Fibroblast of pulmonary artery (primary cell): ENCODE measurements at regions not wholly inside any gene's neighbourhood (a gene's known extent, or its start where the extent isn't known, plus 50 kb on each side); places are given as distances from the start of the nearest gene placed in this dataset.

ENCODE experiments used
- DNase-seq: peaks from one replicate; pipeline ENCODE4 v3.0.0-alpha.2; 2010; ENCODE audit warnings: low read depth
- H3K4me3 ChIP-seq: replicated peaks from 2 replicates; pipeline ENCODE4 v1.5.1; 2011; ENCODE audit warnings: low read depth, mild to moderate bottlenecking, control low read depth, low read length, moderate library complexity
- TF ChIP-seq, protein P1 (sequence below): IDR thresholded peaks from 2 replicates; pipeline ENCODE4 v1.5.1; 2011; ENCODE audit warnings: mild to moderate bottlenecking, control low read depth, low read length, inconsistent platforms; ENCODE audit errors: missing control alignments

DNA sequence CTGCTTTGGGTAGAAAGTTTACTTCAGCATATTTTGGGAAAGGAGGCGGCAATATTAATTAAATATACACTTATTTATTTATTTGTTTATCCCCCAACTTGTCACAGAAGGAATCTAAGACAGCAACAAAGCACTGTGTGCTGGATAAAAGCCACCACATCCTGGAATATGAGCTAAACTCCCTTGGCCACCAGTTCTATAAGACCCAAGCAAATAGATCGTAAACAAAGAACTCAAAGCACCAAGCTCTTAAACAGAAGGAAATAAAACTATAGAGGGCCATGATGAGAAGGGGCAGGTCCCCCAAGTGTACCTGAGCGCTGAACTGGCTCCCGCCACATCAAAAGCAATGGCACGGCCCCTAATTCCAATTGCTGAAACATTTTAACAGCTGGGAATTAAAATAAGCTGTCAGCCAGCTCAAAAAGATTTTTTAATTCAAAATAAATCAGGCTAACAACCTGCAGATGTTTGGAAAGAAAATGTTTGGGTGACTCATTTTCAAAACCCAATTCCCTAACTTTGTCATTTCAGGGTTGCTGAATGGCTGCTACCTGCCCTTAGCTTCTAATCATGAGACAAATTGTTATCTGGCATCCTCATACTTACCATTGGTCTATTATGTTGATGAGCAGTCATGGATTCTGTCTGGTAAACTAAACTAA lies 127.1 kb downstream of the SLC30A10 start:
- no peak for DNase-seq
- H3K4me3 ChIP-seq: no peak overlapping the region
- TF ChIP-seq, protein P1, sequence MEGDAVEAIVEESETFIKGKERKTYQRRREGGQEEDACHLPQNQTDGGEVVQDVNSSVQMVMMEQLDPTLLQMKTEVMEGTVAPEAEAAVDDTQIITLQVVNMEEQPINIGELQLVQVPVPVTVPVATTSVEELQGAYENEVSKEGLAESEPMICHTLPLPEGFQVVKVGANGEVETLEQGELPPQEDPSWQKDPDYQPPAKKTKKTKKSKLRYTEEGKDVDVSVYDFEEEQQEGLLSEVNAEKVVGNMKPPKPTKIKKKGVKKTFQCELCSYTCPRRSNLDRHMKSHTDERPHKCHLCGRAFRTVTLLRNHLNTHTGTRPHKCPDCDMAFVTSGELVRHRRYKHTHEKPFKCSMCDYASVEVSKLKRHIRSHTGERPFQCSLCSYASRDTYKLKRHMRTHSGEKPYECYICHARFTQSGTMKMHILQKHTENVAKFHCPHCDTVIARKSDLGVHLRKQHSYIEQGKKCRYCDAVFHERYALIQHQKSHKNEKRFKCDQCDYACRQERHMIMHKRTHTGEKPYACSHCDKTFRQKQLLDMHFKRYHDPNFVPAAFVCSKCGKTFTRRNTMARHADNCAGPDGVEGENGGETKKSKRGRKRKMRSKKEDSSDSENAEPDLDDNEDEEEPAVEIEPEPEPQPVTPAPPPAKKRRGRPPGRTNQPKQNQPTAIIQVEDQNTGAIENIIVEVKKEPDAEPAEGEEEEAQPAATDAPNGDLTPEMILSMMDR: no peak

DNA sequence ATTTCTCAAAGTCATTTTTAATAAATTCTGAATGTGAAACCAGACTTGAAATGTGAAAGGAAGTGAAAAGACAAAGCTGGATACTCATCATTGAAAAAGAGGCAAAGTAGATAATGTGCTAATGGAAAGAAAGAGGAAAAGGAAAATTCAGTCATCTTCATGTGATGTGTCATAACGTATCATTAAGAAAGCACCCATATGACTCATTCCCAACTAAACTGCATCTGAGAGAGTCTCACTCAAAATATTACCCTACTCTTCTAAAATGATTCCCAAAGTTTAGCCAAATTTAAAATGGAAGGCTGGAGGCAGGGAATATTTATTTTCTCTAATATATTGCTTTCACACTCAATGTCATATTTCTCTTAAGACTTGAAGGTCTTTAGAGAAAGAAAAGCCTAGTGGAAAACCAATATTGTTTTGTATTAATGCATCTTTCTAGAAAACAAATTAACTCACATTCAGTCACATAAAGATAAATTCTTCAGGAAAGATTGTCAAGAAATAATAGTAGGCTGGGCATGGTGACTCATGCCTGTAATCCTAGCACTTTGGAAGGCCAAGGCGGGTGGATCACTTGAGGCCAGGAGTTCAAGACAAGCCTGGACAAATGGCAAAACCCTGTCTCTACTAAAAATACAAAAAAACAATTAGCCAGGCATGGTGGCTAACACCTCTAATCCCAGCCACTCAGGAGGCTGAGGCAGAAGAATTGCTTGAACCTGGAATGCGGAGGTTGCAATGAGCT lies 129.9 kb downstream of the SLC30A10 start:
- TF ChIP-seq, protein P1: no peak
- DNase-seq: peak; percentile 63
- H3K4me3 ChIP-seq: no peak overlapping the region

DNA sequence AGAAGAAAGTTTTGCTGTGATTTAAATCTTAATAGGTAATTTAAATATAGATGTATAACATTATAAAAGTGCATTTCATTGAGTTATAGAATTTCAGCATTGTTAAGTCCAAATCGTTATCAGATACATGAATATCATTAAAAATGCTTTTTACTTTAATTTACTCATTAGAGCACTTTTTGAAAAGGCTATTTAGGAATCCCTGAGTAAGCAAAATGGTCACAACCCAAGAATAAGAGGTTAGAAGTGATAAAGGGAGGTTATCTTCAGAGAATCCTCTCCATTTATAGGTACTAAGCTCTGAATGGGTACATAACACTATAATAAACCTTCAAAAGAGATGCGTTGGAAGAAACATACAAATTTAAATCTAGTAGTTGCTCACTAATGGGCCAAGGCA lies 130.7 kb downstream of the SLC30A10 start:
- TF ChIP-seq, protein P1: no peak
- no peak overlapping the region for H3K4me3 ChIP-seq
- no peak for DNase-seq

DNA sequence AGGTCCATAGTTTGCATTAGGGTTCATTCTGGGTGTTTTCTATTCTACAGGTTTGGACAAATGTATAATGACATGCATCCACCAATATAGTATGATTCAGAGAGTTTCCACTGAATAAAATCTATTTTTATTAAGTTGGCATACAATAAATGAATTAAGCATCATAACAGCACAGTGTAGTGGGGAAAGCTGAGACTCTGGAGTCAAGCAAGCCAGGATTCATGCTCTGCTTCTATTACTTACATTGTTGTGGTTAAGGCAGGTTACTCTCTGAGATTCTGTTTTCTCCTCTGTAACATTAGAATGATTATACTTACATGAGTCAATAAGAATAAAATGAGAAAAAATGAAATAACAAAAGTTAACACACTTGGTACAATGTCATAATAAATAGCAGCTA lies 131.3 kb downstream of the SLC30A10 start:
- TF ChIP-seq, protein P1: no peak
- DNase-seq: no peak
- no peak overlapping the region for H3K4me3 ChIP-seq

GRCh38 chr1:219795363-219795917 lies 132.9 kb downstream of the SLC30A10 start:
- DNase-seq: no peak
- TF ChIP-seq, protein P1: no peak
- H3K4me3 ChIP-seq: no peak overlapping the region

GRCh38 chr1:219794085-219794743 lies 134.1 kb downstream of the SLC30A10 start:
- no peak overlapping the region for H3K4me3 ChIP-seq
- TF ChIP-seq, protein P1: no peak
- no peak for DNase-seq
